ENCODE measurements at regions not wholly inside any gene's neighbourhood (a gene's known extent, or its start where the extent isn't known, plus 50 kb on each side); places are given as distances from the start of the nearest gene placed in this dataset.

DNA sequence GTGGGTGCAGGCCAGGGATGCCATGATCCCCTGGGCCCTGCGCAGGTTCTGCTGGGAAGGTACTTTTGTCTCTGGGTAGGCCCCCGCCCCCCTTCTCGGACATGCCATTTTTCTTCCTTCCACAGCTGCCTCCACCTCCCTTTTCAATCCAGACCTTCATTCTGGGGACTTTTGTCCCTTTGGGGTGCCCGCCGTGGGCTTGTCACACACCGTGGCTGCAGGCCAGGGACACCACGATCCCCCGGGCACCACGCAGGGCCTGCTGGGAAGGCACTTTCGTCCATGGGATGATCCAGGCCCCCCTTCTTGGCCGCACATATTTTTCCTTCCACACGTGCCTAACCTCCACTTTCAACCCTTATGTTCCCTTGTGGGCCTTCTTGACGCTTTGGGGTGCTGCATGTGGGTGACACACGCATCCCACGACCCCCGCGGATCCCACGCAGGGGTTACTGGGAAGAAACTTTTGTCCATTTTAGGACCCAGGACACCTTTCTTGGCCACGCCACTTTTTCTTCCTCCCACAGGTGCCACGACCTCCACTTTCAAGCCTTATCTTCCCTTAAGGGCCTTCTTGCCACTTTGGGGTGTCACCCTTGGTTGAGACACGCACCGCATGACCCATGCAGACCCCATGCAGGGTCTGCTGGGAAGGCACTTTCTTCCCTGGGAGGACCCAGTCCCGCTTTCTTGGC is 272.5 kb downstream of the ALG10 start:
- Histone ChIP-seq H3K9ac (ENCODE audit: low read length) (no peak overlapping the region), H3K9me3 (ENCODE audit: insufficient read depth, low read length) (no peaks in the 10 kb centered on the region), H3K4me3 (ENCODE audit: insufficient read depth, low read length, poor library complexity, severe bottlenecking) (no peak overlapping the region), H4K20me1 (ENCODE audit: low read depth, low read length) (no peaks in the 10 kb centered on the region), H3F3A (ENCODE audit: insufficient read depth) (no peaks in the 10 kb centered on the region), H3K9me2 (replicated peaks; ENCODE audit: insufficient read depth, low read length) (no peaks in the 10 kb centered on the region), H3K79me2 (ENCODE audit: insufficient read depth, low read length) (no peaks in the 10 kb centered on the region), H2AFZ (ENCODE audit: low read depth, low read length, severe bottlenecking) (no peak overlapping the region), H3K36me3 (ENCODE audit: low read length) (no peaks in the 10 kb centered on the region), H3K27ac (ENCODE audit: low read depth, low read length) (no peak overlapping the region), H3K27me3 (ENCODE audit: low read length) (no peaks in the 10 kb centered on the region), H3K4me2 (ENCODE audit: low read depth, low read length, poor library complexity, severe bottlenecking) (no peak overlapping the region)
- TF ChIP-seq EZH2phosphoT487 (conservative IDR thresholded peaks at IDR 0.05; ENCODE audit: low read length), result no peak
- TF ChIP-seq, protein P1, sequence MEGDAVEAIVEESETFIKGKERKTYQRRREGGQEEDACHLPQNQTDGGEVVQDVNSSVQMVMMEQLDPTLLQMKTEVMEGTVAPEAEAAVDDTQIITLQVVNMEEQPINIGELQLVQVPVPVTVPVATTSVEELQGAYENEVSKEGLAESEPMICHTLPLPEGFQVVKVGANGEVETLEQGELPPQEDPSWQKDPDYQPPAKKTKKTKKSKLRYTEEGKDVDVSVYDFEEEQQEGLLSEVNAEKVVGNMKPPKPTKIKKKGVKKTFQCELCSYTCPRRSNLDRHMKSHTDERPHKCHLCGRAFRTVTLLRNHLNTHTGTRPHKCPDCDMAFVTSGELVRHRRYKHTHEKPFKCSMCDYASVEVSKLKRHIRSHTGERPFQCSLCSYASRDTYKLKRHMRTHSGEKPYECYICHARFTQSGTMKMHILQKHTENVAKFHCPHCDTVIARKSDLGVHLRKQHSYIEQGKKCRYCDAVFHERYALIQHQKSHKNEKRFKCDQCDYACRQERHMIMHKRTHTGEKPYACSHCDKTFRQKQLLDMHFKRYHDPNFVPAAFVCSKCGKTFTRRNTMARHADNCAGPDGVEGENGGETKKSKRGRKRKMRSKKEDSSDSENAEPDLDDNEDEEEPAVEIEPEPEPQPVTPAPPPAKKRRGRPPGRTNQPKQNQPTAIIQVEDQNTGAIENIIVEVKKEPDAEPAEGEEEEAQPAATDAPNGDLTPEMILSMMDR (IDR thresholded peaks at IDR 0.05; ENCODE audit: insufficient read depth, low read length, poor library complexity, severe bottlenecking), result no peak

DNA sequence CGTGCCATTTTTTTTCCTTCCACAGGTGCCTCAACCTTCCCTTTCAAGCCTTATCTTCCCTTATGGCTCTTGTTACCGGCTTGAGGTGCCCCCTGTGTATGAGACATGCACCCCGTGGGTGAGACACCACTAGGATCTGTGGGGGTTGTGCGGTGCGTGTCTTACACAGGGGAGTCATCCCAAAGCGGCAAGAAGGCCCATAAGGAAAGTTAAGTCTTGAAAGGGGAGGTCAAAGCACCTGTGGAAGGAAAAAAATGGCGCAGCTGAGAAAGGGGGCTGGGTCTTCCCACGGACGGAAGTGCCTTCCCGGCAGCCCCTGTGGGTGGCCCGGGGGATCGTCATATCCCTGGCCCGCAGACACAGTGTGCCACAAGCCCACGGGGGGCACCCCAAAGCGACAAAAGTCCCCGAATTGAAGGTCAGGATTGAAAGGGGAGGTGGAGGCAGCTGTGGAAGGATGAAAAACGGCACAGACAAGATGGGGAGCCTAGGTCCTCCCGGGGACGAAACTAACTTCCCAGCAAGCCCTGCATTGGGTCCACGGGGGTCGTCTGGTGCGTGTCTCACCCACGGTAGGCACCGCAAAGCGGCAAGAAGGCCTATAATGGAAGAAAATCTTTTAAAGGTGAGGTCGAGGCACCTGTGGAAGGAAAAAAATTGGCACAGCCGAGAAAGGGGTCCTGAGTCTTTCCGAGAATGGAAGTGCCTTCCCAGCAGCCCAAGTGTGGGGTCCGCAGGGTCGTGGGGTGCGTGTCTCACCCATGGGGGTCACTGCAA is 273.3 kb downstream of the ALG10 start:
- Histone ChIP-seq H3K9me2 (replicated peaks; ENCODE audit: insufficient read depth, low read length) (no peaks in the 10 kb centered on the region), H3K9ac (ENCODE audit: low read length) (no peak overlapping the region), H3K79me2 (ENCODE audit: insufficient read depth, low read length) (no peaks in the 10 kb centered on the region), H3K27me3 (ENCODE audit: low read length) (no peaks in the 10 kb centered on the region), H3K9me3 (ENCODE audit: insufficient read depth, low read length) (no peaks in the 10 kb centered on the region), H2AFZ (ENCODE audit: low read depth, low read length, severe bottlenecking) (no peak overlapping the region), H3F3A (ENCODE audit: insufficient read depth) (no peaks in the 10 kb centered on the region), H4K20me1 (ENCODE audit: low read depth, low read length) (no peaks in the 10 kb centered on the region), H3K27ac (ENCODE audit: low read depth, low read length) (no peak overlapping the region), H3K4me2 (ENCODE audit: low read depth, low read length, poor library complexity, severe bottlenecking) (no peak overlapping the region), H3K36me3 (ENCODE audit: low read length) (no peaks in the 10 kb centered on the region), H3K4me3 (ENCODE audit: insufficient read depth, low read length, poor library complexity, severe bottlenecking) (no peak overlapping the region)
- TF ChIP-seq EZH2phosphoT487 (conservative IDR thresholded peaks at IDR 0.05; ENCODE audit: low read length), result no peak
- TF ChIP-seq, protein P1 (IDR thresholded peaks at IDR 0.05; ENCODE audit: insufficient read depth, low read length, poor library complexity, severe bottlenecking), result no peak

DNA sequence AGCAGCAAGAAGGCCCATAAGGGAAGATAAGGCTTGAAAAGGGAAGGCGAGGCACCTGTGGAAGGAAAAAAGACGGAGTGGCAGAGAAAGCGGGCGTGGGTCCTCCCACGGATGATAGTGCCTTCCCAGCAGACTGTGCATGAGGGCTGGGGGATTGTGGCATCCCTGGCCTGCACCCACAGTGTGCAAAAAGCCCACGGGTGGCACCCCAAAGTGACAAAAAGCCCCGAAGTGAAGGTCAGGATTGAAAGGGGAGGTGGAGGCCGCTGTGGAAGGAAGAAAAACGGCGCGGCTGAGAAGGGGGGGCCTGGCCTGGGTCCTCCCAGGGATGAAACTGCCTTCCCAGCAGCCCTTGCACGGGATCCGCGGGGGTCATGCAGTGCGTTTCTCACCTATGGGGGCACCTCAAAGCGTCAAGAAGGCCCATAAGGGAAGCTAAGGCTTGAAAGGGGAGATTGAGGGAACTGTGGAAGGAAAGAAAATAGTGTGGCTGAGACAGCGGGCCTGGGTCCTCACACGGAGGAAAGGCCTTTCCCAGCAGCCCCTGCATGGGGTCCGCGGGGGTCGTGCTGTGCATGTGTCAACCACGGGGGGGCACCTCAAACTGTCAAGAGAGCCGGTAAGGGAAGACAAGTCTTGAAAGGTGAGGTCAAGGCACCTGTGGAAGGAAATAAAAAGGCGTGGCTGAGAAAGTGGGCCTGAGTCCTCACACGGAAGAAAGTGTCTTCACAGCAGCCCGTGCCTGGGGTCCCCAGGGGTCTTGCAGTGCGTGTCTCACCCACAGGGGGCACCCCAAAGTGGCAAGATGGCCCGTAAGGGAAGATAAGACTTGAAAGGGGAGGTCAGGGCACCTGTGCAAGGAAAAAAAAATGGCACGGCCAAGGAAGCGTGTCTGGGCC is 274.1 kb downstream of the ALG10 start:
- H3K9me3 ChIP-seq (ENCODE audit: insufficient read depth, low read length), result no peaks in the 10 kb centered on the region
- no peak overlapping the region for H3K9ac ChIP-seq (ENCODE audit: low read length)
- H2AFZ ChIP-seq (ENCODE audit: low read depth, low read length, severe bottlenecking), result no peak overlapping the region
- H3K36me3 ChIP-seq (ENCODE audit: low read length), result no peaks in the 10 kb centered on the region
- no peaks in the 10 kb centered on the region for H4K20me1 ChIP-seq (ENCODE audit: low read depth, low read length)
- no peak overlapping the region for H3K4me3 ChIP-seq (ENCODE audit: insufficient read depth, low read length, poor library complexity, severe bottlenecking)
- H3K79me2 ChIP-seq (ENCODE audit: insufficient read depth, low read length), result no peaks in the 10 kb centered on the region
- H3F3A ChIP-seq (ENCODE audit: insufficient read depth), result no peaks in the 10 kb centered on the region
- no peaks in the 10 kb centered on the region for H3K27me3 ChIP-seq (ENCODE audit: low read length)
- H3K27ac ChIP-seq (ENCODE audit: low read depth, low read length), result no peak overlapping the region
- H3K4me2 ChIP-seq (ENCODE audit: low read depth, low read length, poor library complexity, severe bottlenecking), result no peak overlapping the region
- H3K9me2 ChIP-seq (replicated peaks; ENCODE audit: insufficient read depth, low read length), result no peaks in the 10 kb centered on the region
- no peak for TF ChIP-seq EZH2phosphoT487 (conservative IDR thresholded peaks at IDR 0.05; ENCODE audit: low read length)
- TF ChIP-seq, protein P1 (IDR thresholded peaks at IDR 0.05; ENCODE audit: insufficient read depth, low read length, poor library complexity, severe bottlenecking), result no peak
